GM12874 (cell line): ENCODE measurements at regions not wholly inside any gene's neighbourhood (a gene's known extent, or its start where the extent isn't known, plus 50 kb on each side); places are given as distances from the start of the nearest gene placed in this dataset.

Experiments used
- TF ChIP-seq, protein P1 (sequence below): IDR thresholded peaks from 2 replicates; pipeline ENCODE4 v1.5.1; 2011; ENCODE audit warnings: low read depth, mild to moderate bottlenecking, control low read depth, low read length, moderate library complexity; ENCODE audit not compliant: insufficient read depth

DNA sequence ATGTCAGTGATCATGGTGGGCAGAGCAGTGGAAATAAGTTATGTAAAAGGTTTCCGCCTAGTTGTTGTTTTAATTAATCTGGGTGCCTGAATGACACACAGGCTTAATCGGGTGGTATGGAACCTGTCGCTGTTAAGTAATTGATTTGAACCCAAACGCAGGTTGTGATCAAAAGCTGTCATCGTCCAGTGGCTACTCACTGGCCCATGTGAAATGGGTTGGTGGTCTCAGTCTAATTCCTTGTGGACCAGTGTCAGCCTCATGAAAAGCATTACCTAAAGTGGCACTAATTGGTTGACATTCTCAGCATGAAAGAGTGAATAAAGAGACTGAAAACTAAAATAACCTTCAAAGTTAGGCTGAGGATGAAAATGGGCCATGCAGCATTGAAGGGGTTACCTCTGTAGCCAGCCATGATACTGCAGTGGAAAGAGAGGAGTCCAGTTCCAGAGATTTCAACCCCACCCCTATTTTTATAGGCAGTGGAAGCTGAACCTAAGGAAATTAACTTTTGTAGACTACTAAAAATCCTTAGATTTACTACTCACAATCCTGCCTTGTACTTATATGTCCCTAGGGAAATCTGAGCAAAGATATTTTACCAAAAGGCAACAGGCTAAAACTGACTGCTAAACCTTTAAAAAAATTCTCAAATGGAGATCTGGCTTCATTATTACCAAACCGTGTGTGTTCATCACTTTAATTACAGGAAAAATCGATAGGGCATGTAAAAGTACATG, 251.7 kb upstream of the TENM3 start:
- TF ChIP-seq, protein P1, sequence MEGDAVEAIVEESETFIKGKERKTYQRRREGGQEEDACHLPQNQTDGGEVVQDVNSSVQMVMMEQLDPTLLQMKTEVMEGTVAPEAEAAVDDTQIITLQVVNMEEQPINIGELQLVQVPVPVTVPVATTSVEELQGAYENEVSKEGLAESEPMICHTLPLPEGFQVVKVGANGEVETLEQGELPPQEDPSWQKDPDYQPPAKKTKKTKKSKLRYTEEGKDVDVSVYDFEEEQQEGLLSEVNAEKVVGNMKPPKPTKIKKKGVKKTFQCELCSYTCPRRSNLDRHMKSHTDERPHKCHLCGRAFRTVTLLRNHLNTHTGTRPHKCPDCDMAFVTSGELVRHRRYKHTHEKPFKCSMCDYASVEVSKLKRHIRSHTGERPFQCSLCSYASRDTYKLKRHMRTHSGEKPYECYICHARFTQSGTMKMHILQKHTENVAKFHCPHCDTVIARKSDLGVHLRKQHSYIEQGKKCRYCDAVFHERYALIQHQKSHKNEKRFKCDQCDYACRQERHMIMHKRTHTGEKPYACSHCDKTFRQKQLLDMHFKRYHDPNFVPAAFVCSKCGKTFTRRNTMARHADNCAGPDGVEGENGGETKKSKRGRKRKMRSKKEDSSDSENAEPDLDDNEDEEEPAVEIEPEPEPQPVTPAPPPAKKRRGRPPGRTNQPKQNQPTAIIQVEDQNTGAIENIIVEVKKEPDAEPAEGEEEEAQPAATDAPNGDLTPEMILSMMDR: no peak

DNA sequence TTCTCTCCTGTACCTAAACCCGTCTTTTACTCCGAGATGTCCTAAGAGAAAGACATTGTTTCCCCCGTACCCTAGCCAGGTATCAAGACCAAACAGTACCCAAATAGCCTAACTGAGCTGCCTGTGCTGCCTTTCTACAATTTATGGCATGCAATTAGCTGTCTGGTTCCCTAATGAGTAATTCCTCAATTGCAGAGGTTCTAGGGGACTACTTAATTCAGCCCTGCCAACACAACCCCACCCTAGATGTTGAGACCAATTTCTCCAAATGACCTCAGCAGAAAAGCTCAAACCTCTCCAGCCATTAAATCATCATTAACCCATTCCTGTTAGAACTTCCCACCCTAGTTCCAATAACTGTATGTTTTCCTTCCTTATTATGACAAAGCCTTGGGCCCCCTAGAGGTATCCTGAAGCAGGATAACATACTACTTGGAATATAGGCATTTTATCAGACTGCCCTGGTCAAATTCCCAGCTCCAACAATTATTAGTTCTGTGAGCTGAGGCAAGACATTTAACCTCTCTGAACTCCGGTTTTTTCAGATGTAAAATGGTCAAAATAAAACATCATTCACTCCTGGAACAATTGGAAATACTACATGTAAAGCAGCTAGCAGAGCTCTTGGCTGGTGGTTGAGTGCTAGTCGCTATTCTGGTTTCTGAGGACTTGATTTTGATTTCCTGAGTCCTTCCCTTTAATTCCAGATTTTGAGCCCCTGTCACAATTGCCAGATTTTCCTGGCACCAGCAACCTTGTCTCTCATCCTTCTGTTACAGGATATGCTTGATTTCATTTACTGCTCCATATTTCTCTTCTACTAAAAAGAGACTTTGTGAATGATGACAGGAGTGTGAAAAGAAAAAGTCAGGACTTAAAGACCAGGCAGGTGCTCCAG, 244.6 kb upstream of the TENM3 start:
- TF ChIP-seq, protein P1: no peak

DNA sequence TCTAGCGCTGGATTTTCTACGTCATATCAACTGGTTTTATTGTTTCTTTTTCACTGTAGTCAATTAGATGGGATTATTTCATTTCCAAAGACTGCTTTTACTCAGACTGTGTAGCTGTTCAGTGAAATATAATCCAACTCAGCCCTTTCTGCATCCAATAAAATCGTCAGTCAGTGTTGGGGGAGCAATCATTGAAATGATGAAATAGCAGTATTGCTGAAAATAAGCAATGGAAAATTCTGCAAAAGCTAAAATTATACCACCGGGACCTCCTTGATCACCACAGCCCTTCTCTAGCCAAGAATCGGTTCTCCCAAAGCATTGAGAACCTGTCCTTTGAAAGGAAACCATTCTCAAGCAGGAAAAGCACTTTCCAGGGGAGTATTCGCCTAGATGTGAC, 243.1 kb upstream of the TENM3 start:
- TF ChIP-seq, protein P1: no peak

- TF ChIP-seq, protein P1: no peak
Observed at GRCh38 chr4:182010876-182011275, 232.3 kb upstream of the TENM3 start.

GRCh38 chr4:182014164-182014563, 229.0 kb upstream of the TENM3 start:
- TF ChIP-seq, protein P1: no peak

DNA sequence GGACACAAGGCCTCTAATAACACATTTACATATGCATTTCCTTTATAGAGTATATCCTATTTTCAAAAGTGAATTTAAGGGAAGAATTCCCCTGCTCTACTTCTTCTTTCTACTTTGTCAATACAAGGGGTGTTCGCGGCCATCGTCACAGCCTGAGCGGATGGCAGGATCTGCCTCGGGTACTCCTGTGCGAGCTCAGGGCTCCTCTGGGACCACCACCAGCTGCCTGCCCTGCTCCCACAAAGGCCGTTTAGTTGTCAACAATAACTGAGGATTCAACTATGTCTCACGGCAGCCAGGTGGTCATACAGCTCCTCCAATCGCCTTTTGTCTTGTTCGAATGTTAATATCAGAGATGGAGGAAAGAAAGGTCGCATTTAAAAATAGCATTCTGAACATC, 228.2 kb upstream of the TENM3 start:
- TF ChIP-seq, protein P1: no peak

DNA sequence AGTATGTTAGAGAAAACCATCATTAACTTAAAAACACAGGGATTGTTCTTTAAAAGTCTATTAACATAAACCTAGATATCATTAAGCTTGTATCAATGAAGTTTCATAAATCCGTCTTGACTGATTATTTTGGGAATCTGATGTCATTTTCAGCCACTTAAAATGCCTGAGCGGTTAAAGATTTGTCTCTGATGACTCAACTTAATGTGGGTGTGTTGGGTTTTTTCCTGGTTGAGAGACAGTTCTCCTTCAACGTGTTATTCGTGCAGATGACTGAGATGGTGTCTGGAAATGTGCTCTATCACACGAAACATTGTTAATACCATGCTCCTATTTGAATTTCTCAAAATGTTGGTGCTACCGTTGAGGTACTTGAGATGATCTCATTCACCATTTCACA, 227.3 kb upstream of the TENM3 start:
- TF ChIP-seq, protein P1: no peak
